IMR-90 (cell line): ENCODE measurements at regions not wholly inside any gene's neighbourhood (a gene's known extent, or its start where the extent isn't known, plus 50 kb on each side); places are given as distances from the start of the nearest gene placed in this dataset.

ENCODE experiments used
- ATAC-seq: fragments of 200-7000 bp; cut with Tn5 transposase; 2 replicates; pipeline ENCODE4 v1.9.1; 2020; ENCODE audit warnings: low read depth, mild to moderate bottlenecking, moderate library complexity
- BruUV-seq: library from RNA; stranded (reverse); fragments of 400-500 nt; replicated peaks from 2 replicates; lab custom pipeline; 2021; lab: Mats Ljungman, UMichigan
- CTCF ChIA-PET: fragments of 300-600 bp; formaldehyde crosslinking; extraction: SDS; loops from one replicate; lab custom pipeline; 2021; ENCODE audit warnings: antibody characterized with exemption; lab: Yijun Ruan, JAX
- POLR2A ChIA-PET: fragments of 300-600 bp; sonication (Branson Sonifier 250); formaldehyde crosslinking; loops from one replicate; lab custom pipeline; 2022; ENCODE audit warnings: antibody characterized with exemption; ENCODE audit not compliant: unreplicated experiment; lab: Charles Lee
- DNase-seq: peaks from one replicate; pipeline ENCODE4 v3.0.0; 2013
- H2AFZ ChIP-seq: replicated peaks from 2 replicates; pipeline ENCODE3; 2013; ENCODE audit warnings: low read length, mild to moderate bottlenecking; ENCODE audit not compliant: poor library complexity
- H2AK5ac ChIP-seq: 2 replicates; pipeline ENCODE4 v1.6.1; 2013; ENCODE audit warnings: low read depth, low read length, inconsistent platforms
- H2AK9ac ChIP-seq: replicated peaks from 2 replicates; pipeline ENCODE3; 2013; ENCODE audit warnings: mild to moderate bottlenecking, low read depth, low read length, moderate library complexity; ENCODE audit not compliant: poor library complexity
- H2BK120ac ChIP-seq: 2 replicates; pipeline ENCODE4 v1.6.1; 2013; ENCODE audit warnings: low read depth, low read length, inconsistent platforms
- H2BK15ac ChIP-seq: 3 replicates; pipeline ENCODE4 v1.6.1; 2013; ENCODE audit warnings: low read depth, low read length, inconsistent platforms
- H2BK20ac ChIP-seq: 2 replicates; pipeline ENCODE4 v1.6.1; 2013; ENCODE audit warnings: low read depth, mild to moderate bottlenecking, inconsistent platforms, low read length, moderate library complexity
- H2BK5ac ChIP-seq: 2 replicates; pipeline ENCODE4 v1.6.1; 2013; ENCODE audit warnings: mild to moderate bottlenecking, low read depth, low read length, inconsistent platforms; ENCODE audit not compliant: poor library complexity, severe bottlenecking
- H3K14ac ChIP-seq: replicated peaks from 2 replicates; pipeline ENCODE4 v1.6.1; 2013; ENCODE audit warnings: low read depth, low read length, inconsistent platforms
- H3K18ac ChIP-seq: 2 replicates; pipeline ENCODE4 v1.6.1; 2013; ENCODE audit warnings: low read depth, low read length, control low read depth
- H3K23ac ChIP-seq: 2 replicates; pipeline ENCODE4 v1.6.1; 2013; ENCODE audit warnings: low read depth, low read length, inconsistent platforms
- H3K27ac ChIP-seq: 2 replicates; pipeline ENCODE4 v1.5.1; 2013; ENCODE audit warnings: mild to moderate bottlenecking, control low read depth, low read length; ENCODE audit not compliant: insufficient read depth
- H3K27me3 ChIP-seq: 2 replicates; pipeline ENCODE4 v1.6.1; 2013; ENCODE audit warnings: low read length; ENCODE audit not compliant: control insufficient read depth, insufficient read depth
- H3K36me3 ChIP-seq: 2 replicates; pipeline ENCODE4 v1.6.1; 2013; ENCODE audit warnings: low read length, mixed read lengths; ENCODE audit not compliant: control insufficient read depth, insufficient read depth
- H3K4ac ChIP-seq: 2 replicates; pipeline ENCODE4 v1.6.1; 2013; ENCODE audit warnings: low read depth, low read length, inconsistent platforms
- H3K4me1 ChIP-seq: 2 replicates; pipeline ENCODE4 v1.6.1; 2013; ENCODE audit warnings: low read length, mixed read lengths; ENCODE audit not compliant: control insufficient read depth, insufficient read depth
- H3K4me2 ChIP-seq: 2 replicates; pipeline ENCODE4 v1.6.1; 2013; ENCODE audit warnings: low read depth, mild to moderate bottlenecking, control low read depth, low read length, moderate library complexity
- H3K4me3 ChIP-seq: 2 replicates; pipeline ENCODE4 v1.5.1; 2013; ENCODE audit warnings: low read depth, mild to moderate bottlenecking, control low read depth, low read length, moderate library complexity; ENCODE audit not compliant: insufficient read depth
- H3K56ac ChIP-seq: 2 replicates; pipeline ENCODE4 v1.6.1; 2013; ENCODE audit warnings: low read length, inconsistent platforms; ENCODE audit not compliant: insufficient read depth; ENCODE audit errors: extremely low read depth
- H3K79me1 ChIP-seq, 2 experiments: 2 replicates each; pipeline ENCODE4 v1.6.1; 2013; ENCODE audit warnings: low read length in 2 of 2, inconsistent platforms in 1 of 2, low read depth in 1 of 2
- H3K9ac ChIP-seq: 2 replicates; pipeline ENCODE4 v1.6.1; 2013; ENCODE audit warnings: low read depth, low read length, control low read depth
- H3K9me1 ChIP-seq: 2 replicates; pipeline ENCODE4 v1.6.1; 2013; ENCODE audit warnings: low read length, inconsistent platforms; ENCODE audit not compliant: insufficient read depth
- H3K9me3 ChIP-seq: 2 replicates; pipeline ENCODE4 v1.6.1; 2013; ENCODE audit warnings: low read length; ENCODE audit not compliant: control insufficient read depth, insufficient read depth
- H4K20me1 ChIP-seq: 2 replicates; pipeline ENCODE4 v1.6.1; 2013; ENCODE audit warnings: low read length, inconsistent platforms; ENCODE audit not compliant: insufficient read depth
- H4K5ac ChIP-seq: 2 replicates; pipeline ENCODE4 v1.6.1; 2013; ENCODE audit warnings: mild to moderate bottlenecking, low read depth, low read length, control low read depth
- H4K8ac ChIP-seq, 2 experiments: 2 replicates each; pipeline ENCODE4 v1.6.1; 2013; ENCODE audit warnings: low read depth in 2 of 2, low read length in 2 of 2, control low read depth in 1 of 2, inconsistent platforms in 1 of 2
- H4K91ac ChIP-seq: 2 replicates; pipeline ENCODE4 v1.6.1; 2013; ENCODE audit warnings: low read depth, low read length, inconsistent platforms; ENCODE audit not compliant: insufficient read depth
- BHLHE40 ChIP-seq: fragments of 150-350 bp; IDR thresholded peaks from 2 replicates; pipeline ENCODE4 v1.6.1; 2016; ENCODE audit warnings: mild to moderate bottlenecking, low read depth, low read length
- CHD1 ChIP-seq: IDR thresholded peaks from 2 replicates; pipeline ENCODE4 v1.6.1; 2012; ENCODE audit warnings: low read depth, low read length, improper control_type of control experiment
- ELK1 ChIP-seq: fragments of 150-350 bp; IDR thresholded peaks from 2 replicates; pipeline ENCODE4 v1.6.1; 2016; ENCODE audit warnings: low read depth, mild to moderate bottlenecking, low read length, moderate library complexity, borderline replicate concordance
- FOS ChIP-seq: fragments of 150-350 bp; IDR thresholded peaks from 2 replicates; pipeline ENCODE4 v1.6.1; 2016; ENCODE audit warnings: low read depth, low read length
- MAFK ChIP-seq: IDR thresholded peaks from 2 replicates; pipeline ENCODE4 v1.6.1; 2012; ENCODE audit warnings: low read depth, low read length, improper control_type of control experiment
- MAZ ChIP-seq: IDR thresholded peaks from 2 replicates; pipeline ENCODE4 v1.6.1; 2012; ENCODE audit warnings: low read depth, mild to moderate bottlenecking, low read length, improper control_type of control experiment, moderate library complexity, borderline replicate concordance
- MXI1 ChIP-seq: IDR thresholded peaks from 2 replicates; pipeline ENCODE4 v1.6.1; 2012; ENCODE audit warnings: low read depth, mild to moderate bottlenecking, low read length, moderate library complexity, borderline replicate concordance
- NFE2L2 ChIP-seq: fragments of 150-350 bp; IDR thresholded peaks from 2 replicates; pipeline ENCODE4 v1.6.1; 2016; ENCODE audit warnings: low read depth, mild to moderate bottlenecking, low read length
- POLR2A ChIP-seq: IDR thresholded peaks from 2 replicates; pipeline ENCODE4 v1.6.1; 2012; ENCODE audit warnings: mild to moderate bottlenecking, low read depth, low read length
- RAD21 ChIP-seq: IDR thresholded peaks from 2 replicates; pipeline ENCODE4 v1.6.1; 2012; ENCODE audit warnings: low read length, improper control_type of control experiment
- RCOR1 ChIP-seq: IDR thresholded peaks from 2 replicates; pipeline ENCODE4 v1.6.1; 2012; ENCODE audit warnings: mild to moderate bottlenecking, low read length, improper control_type of control experiment; ENCODE audit not compliant: insufficient replicate concordance
- RFX5 ChIP-seq: IDR thresholded peaks from 2 replicates; pipeline ENCODE4 v1.8.0; 2012; ENCODE audit warnings: low read depth, mild to moderate bottlenecking, low read length, moderate library complexity
- SMC3 ChIP-seq: fragments of 150-350 bp; IDR thresholded peaks from 2 replicates; pipeline ENCODE4 v1.6.1; 2016; ENCODE audit warnings: low read depth, mild to moderate bottlenecking, antibody characterized with exemption, low read length, moderate library complexity
- USF2 ChIP-seq: fragments of 150-350 bp; IDR thresholded peaks from 2 replicates; pipeline ENCODE4 v1.6.1; 2017; ENCODE audit warnings: mild to moderate bottlenecking, antibody characterized with exemption, low read length, low read depth
- WGBS, 2 experiments: methylation state at CpG; one replicate each; pipeline versions ENCODE4 v1.1.5 to v1.1.7; 2013; ENCODE audit warnings: missing lambda C conversion rate in 2 of 2; ENCODE audit not compliant: insufficient read length in 1 of 2; ENCODE audit errors: extremely low coverage in 2 of 2; 5-methylcytosine and 5-hydroxymethylcytosine counted together
- dilution Hi-C: fragments of 300-500 bp; cut with HindIII; formaldehyde crosslinking; loops from one replicate; pipeline ENCODE4 v1.14.3; 2018; ENCODE audit warnings: low sequenced_read_pairs; ENCODE audit not compliant: unreplicated experiment
- in situ Hi-C: fragments of 300-500 bp; cut with MboI; formaldehyde crosslinking; loops from 3 replicates; pipeline ENCODE4 v1.14.3; 2019; ENCODE audit warnings: low sequenced_read_pairs, inconsistent platforms, mixed read lengths
- intact Hi-C: fragments of 100-400 bp; cut with micrococcal nuclease; formaldehyde crosslinking; loops from 2 replicates; pipeline ENCODE4 v1.10.0; 2022
- TF ChIP-seq, protein P1 (sequence below): conservative IDR thresholded peaks from 2 replicates; pipeline ENCODE4 v1.5.1; 2012; ENCODE audit warnings: mild to moderate bottlenecking, low read depth, low read length, improper control_type of control experiment

DNA sequence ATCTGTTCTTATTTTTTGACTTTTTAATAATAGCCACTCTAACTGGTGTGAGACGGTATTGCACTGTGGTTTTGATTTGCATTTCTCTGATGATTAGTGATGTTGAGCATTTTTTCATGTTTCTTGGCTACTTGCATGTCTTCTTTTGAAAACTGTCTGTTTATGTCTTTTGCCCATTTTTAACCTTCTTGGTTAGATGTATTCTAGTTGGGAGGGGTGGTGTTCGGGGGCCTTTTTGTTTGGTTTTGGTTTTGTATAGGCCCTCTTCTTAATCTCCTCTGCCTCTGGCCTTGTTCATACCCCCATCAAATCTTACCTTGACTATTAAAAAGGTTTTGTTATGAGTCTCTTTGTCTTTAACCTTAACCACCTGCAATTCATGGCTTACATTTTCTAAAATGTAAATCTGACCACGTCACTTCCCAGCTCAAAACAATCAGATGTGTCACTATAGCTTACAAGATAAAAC lies 107.8 kb upstream of the NR4A3 start:
- POLR2A ChIA-PET, result no interaction called here
- H3K27me3 ChIP-seq, result peaks cover 5% of the 10 kb centered on the region; the same call in 1 of the 2 replicates
- no peak overlapping the region for H2BK20ac ChIP-seq
- DNase-seq (no peak), ATAC-seq (no peak)
- H4K91ac ChIP-seq, result no peak overlapping the region
- H3K56ac ChIP-seq, result no peak overlapping the region
- WGBS, 2 experiments, result no CpG with 5 or more reads among the region's 3 CpGs
- intact Hi-C loops, result no loop called here
- H2AK5ac ChIP-seq, result no peak overlapping the region
- H2AFZ ChIP-seq, result no peak overlapping the region
- H3K9me3 ChIP-seq, result no peaks in the 10 kb centered on the region
- no peaks in the 10 kb centered on the region for H3K9me1 ChIP-seq
- H2AK9ac ChIP-seq, result no peak overlapping the region
- H4K5ac ChIP-seq, result no peak overlapping the region
- no peak overlapping the region for H3K9ac ChIP-seq
- no peak overlapping the region for H3K4me2 ChIP-seq
- H4K20me1 ChIP-seq, result no peaks in the 10 kb centered on the region
- H3K36me3 ChIP-seq, result no peaks in the 10 kb centered on the region
- H3K14ac ChIP-seq, result no peak overlapping the region
- no peak overlapping the region for H2BK5ac ChIP-seq
- H2BK120ac ChIP-seq, result no peak overlapping the region
- no TSS peak for BruUV-seq
- no peak overlapping the region for H2BK15ac ChIP-seq
- H3K79me1 ChIP-seq, result no peaks in the 10 kb centered on the region
- H3K4me3 ChIP-seq, result no peak overlapping the region
- CTCF ChIA-PET, result no interaction called here
- no peak overlapping the region for H3K23ac ChIP-seq
- H3K18ac ChIP-seq, result no peak overlapping the region
- H3K4me1 ChIP-seq, result no peaks in the 10 kb centered on the region
- in situ Hi-C loops, result no loop called here
- H3K27ac ChIP-seq, result no peak overlapping the region
- TF ChIP-seq MAFK, result no peak
- TF ChIP-seq, protein P1, sequence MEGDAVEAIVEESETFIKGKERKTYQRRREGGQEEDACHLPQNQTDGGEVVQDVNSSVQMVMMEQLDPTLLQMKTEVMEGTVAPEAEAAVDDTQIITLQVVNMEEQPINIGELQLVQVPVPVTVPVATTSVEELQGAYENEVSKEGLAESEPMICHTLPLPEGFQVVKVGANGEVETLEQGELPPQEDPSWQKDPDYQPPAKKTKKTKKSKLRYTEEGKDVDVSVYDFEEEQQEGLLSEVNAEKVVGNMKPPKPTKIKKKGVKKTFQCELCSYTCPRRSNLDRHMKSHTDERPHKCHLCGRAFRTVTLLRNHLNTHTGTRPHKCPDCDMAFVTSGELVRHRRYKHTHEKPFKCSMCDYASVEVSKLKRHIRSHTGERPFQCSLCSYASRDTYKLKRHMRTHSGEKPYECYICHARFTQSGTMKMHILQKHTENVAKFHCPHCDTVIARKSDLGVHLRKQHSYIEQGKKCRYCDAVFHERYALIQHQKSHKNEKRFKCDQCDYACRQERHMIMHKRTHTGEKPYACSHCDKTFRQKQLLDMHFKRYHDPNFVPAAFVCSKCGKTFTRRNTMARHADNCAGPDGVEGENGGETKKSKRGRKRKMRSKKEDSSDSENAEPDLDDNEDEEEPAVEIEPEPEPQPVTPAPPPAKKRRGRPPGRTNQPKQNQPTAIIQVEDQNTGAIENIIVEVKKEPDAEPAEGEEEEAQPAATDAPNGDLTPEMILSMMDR, result no peak
- TF ChIP-seq POLR2A, result no peak
- TF ChIP-seq FOS, result no peak
- TF ChIP-seq RCOR1, result no peak
- no peak for TF ChIP-seq SMC3
- no peak for TF ChIP-seq RFX5
- no peak for TF ChIP-seq MXI1
- no peak for TF ChIP-seq MAZ
- no peak for TF ChIP-seq NFE2L2
- TF ChIP-seq USF2, result no peak
- no peak for TF ChIP-seq CHD1
- no peak for TF ChIP-seq ELK1
- no peak for TF ChIP-seq BHLHE40
- TF ChIP-seq RAD21, result no peak
- H4K8ac ChIP-seq, result no peak overlapping the region
- dilution Hi-C loops, result no loop called here
- H3K4ac ChIP-seq, result no peak overlapping the region
